HL-60 (cell line): ENCODE measurements at regions not wholly inside any gene's neighbourhood (a gene's known extent, or its start where the extent isn't known, plus 50 kb on each side); places are given as distances from the start of the nearest gene placed in this dataset.

ENCODE experiments used
- CTCF ChIP-seq: IDR thresholded peaks from one replicate; pipeline ENCODE4 v1.5.1; 2011; ENCODE audit warnings: low read length, control low read depth, inconsistent platforms; ENCODE audit not compliant: insufficient read depth
- GABPA ChIP-seq: IDR thresholded peaks from 2 replicates; pipeline ENCODE4 v1.6.1; 2012; ENCODE audit warnings: low read depth
- POLR2AphosphoS5 ChIP-seq: IDR thresholded peaks from 2 replicates; pipeline ENCODE4 v1.6.1; 2012; ENCODE audit warnings: low read depth
- REST ChIP-seq: IDR thresholded peaks from 2 replicates; pipeline ENCODE4 v1.6.1; 2012; ENCODE audit warnings: low read depth; ENCODE audit not compliant: insufficient replicate concordance
- SPI1 ChIP-seq: IDR thresholded peaks from 2 replicates; pipeline ENCODE4 v1.6.1; 2012; ENCODE audit warnings: low read depth, mild to moderate bottlenecking, borderline replicate concordance

GRCh38 chr6:50970908-50971307 is 152.2 kb downstream of the TFAP2B start:
- TF ChIP-seq POLR2AphosphoS5 (no peak), CTCF (no peak), REST (no peak), GABPA (no peak), SPI1 (no peak)
